ENCODE measurements at regions not wholly inside any gene's neighbourhood (a gene's known extent, or its start where the extent isn't known, plus 50 kb on each side); places are given as distances from the start of the nearest gene placed in this dataset.
"Not testable (repeated sequence)": the region's sequence is repeated elsewhere in the genome, so short reads cannot be mapped to it uniquely, and the experiment has no call there.

GRCh38 chrX:101823236-101823635 is 108.6 kb downstream of the ZMAT1 start:
- DNase-seq (ENCODE audit: low read depth): no peak

DNA sequence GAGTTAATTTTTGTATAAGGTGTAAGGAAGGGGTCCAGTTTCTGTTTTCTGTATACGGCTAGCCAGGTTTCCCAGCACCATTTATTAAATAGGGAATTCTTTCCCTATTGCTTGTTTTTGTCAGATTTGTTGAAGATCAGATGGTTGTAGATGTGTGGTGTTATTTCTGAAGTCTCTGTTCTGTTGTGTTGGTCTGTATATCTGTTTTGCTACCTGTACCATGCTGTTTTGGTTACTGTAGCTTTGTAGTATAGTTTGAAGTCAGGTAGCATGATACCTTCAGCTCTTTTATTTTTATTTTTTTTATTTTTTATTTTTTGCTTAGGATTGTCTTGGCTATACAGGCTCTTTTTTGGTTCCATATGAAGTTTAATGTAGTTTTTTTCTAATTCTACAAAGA is 114.1 kb downstream of the ZMAT1 start:
- not testable (repeated sequence) for DNase-seq (ENCODE audit: low read depth)

DNA sequence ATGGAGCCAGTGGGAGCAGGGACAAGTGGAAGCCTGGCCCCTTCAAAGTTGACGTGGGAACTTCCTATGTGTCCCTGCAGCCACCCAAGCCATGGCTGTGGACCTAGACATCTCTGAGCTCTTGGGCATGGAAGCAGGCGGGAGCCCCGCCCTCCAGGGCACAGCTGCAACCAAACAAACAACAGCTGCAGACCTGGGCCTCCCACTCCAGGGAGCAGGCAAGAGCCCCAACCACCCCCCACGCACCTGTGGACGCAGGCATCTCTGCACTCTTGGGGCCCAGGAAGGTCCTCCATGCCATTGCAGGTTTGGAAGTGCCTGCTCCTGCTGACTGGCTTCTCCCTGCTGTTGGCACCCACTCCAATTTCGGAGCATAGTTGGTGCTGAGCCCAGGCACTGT is 118.6 kb downstream of the ZMAT1 start:
- DNase-seq (ENCODE audit: low read depth): no peak

GRCh38 chrX:101803451-101803850 is 128.4 kb downstream of the ZMAT1 start:
- DNase-seq (ENCODE audit: low read depth): peak; percentile 28

GRCh38 chrX:101799387-101799786 is 132.4 kb downstream of the ZMAT1 start:
- peak; percentile 88 for DNase-seq (ENCODE audit: low read depth)

DNA sequence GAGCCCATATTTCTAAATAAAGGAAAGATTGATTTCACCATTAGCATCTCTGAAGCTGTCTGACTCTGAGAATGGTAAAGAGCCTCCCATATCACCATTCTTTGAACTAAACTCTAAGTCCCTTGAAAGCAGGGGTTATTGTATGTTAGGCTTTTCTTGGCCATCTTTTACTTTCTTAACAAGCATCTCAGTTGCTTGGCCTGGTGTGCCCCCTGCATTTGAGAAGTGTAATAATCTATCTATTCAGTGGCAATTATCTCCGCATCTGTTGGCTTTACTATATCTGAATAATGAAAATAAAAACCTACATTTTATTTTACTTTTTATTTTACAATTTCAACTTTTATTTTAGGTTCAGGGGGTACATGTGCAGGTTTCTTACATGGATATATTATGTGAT is 128.3 kb upstream of the ARMCX2 start:
- no peak for DNase-seq (ENCODE audit: low read depth)

- no peak for DNase-seq (ENCODE audit: low read depth)
Measured at GRCh38 chrX:101785142-101785541, 125.5 kb upstream of the ARMCX2 start.

DNA sequence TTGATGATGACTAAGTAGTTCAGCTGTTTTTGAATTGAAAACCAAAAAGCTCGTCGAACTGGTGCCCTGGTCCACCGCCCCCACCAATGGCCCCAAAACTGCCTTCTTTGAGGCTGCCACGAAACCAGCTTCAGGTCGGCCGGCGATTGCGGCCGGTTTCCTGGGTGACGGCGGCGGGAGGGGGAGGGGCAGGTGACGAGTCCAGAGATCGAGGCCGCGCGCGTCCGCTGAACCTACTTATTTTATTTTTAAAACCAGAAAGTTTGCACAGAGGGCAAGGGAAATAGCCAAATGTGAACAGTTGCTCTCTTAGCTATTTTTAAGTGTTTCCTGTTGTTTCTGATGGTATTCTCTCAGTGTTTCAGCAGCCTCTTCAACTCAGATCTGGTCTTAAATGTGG is 120.8 kb upstream of the ARMCX2 start:
- not testable (repeated sequence) for DNase-seq (ENCODE audit: low read depth)

GRCh38 chrX:101774340-101774739 is 114.7 kb upstream of the ARMCX2 start:
- no peak for DNase-seq (ENCODE audit: low read depth)

GRCh38 chrX:101764538-101764937 is 104.9 kb upstream of the ARMCX2 start:
- peak; percentile 3 for DNase-seq (ENCODE audit: low read depth)

DNA sequence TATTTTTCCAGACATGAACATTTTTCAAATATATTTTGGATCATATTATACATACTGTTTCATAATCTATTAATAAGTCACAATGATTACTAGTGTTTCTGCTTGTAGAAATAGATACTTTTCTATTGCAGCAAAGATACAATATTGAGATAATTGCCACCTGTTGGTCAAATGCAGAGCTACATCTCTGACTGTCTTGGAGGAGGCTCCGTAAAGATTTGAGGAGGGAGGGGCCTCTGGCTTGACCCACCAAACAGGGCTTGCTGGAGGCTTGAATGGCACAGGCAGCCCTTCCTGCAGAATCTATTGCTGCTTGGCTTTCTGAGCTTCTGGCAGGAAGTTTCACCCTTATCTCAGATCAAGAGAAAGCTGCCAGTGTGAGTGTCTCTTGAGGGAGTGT is 99.3 kb upstream of the ARMCX2 start:
- peak; percentile 46 for DNase-seq (ENCODE audit: low read depth)

GRCh38 chrX:101750744-101751143 is 91.1 kb upstream of the ARMCX2 start:
- no peak for DNase-seq (ENCODE audit: low read depth)

DNA sequence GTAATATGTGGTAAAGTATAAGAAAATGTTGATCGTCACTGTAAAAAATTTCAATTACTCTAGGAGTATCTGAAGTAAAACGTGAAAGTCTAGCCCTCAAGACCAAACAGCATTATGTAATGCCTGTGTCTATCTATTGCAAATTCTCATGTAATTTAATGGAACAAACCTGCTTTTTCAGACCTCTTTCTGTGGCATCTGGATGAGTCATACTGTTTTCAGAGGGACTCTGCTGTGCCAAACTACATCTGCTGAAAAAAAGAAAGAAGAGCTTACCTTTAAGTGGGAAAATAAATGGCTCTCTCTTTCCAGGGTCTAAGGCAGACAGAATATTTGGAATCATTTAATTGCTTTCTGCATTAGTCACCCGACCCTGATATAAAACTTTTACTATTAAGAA is 89.8 kb upstream of the ARMCX2 start:
- DNase-seq (ENCODE audit: low read depth): peak; percentile 0

DNA sequence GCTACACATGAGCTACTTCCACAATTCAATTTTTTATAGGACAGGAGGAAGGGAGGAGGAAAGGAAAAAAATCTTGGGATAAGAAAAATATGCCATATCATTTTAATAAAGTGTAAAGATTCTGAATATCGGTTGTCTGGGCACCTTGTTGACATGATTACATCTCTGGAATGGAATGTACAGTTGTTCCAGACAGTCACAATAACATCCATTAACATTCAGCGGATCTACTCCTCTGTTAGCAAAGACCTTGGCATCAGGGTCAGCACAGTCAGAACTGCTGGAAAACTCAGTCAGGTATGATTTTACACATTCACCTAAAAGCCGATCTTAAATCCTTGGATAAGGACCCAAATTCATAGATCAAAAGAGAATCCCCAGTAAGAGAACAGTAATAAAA is 85.4 kb upstream of the ARMCX2 start:
- no peak for DNase-seq (ENCODE audit: low read depth)

DNA sequence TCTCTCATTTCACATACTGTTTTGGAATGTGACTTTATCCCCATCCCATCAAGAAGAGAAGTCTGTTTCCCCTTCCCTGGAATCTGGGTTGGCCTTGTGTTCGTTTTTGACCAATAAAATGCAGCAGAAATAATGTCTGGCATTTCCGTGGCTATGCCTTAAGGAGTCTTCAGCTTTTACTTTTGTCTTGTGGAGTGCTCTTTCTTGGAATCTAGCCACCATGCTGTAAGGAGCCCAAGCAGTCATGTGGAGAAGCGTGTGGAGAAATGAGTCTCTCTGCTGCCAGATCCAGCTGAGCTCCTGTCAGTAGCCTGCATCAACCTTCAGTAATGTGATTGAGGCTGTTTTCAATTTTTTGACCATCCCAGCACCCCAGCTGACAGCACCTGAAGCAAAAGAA is 84.4 kb upstream of the ARMCX2 start:
- peak; percentile 6 for DNase-seq (ENCODE audit: low read depth)

DNA sequence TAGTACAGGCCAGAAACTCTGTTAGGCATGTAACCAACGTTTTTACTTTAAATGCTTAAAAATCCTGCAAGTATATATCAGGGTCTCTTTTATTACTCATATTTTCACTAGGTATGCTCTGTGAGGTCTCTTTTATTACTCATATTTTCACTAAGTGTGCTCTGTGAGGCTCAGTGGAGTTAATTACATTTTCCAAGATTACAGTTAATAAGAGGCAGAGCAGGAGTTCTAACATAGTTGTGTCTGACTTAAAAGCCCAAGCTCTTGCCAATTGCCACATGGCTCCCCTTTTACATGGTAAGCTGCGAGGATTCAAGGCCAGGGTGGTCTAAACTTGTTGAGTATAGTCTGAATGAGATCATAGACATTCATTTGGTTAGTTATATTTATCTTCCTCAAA is 81.0 kb upstream of the ARMCX2 start:
- no peak for DNase-seq (ENCODE audit: low read depth)

- DNase-seq (ENCODE audit: low read depth): not testable (repeated sequence)
Measured at GRCh38 chrX:101738867-101739266, 79.2 kb upstream of the ARMCX2 start.

DNA sequence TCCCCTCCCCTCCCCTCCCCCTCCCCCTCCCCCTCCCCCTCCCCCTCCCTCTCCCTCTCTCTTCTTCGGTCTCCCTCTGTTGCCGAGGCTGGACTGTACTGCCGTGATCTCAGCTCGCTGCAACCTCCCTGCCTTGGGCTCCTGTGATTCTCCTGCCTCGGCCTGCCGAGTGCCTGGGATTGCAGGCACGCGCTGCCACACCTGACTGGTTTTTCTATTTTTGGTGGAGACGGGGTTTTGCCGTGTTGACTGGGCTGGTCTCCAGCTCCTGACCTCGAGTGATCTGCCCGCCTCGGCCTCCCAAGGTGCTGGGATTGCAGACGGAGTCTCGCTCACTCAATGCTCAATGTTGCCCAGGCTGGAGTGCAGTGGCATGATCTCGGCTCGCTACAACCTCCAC is 78.8 kb upstream of the ARMCX2 start:
- not testable (repeated sequence) for DNase-seq (ENCODE audit: low read depth)

DNA sequence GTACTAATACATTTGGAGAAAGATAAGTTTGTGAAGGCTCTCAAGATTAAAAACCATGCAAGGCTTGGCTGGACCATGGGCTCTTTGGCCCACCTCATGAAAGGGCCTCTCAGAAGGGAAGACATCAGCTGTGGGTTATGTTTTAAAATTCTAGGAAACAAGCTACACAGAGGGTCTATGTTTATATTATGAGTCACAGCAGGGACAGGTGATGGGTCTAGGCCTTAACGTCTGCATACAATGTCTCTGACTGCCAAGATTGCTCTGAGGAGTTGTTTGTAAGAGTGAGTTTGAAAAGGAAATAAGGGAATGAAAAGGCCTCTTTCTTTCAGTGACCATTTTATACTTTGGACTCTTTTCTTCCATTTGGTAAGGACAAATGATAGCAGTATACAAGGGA is 77.0 kb upstream of the ARMCX2 start:
- DNase-seq (ENCODE audit: low read depth): no peak

DNA sequence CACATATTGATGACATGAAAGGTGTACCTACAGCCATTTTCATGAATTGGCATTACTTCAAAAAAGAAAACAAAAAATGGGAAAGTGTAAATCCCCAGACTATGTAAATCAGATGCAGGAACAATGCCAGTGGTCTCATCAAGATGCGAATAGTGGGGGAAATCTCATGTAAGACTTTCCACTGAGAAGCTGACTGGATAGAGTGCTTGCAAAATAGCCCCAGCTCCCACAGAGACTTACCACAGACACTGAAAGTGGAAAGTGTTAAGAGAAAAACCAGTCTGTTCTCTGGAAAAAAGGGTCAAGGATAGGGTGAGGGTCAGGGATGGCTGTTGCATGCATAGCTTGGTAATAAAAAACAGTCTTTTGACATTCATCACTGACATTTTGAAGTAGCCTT is 73.2 kb upstream of the ARMCX2 start:
- no peak for DNase-seq (ENCODE audit: low read depth)

GRCh38 chrX:101729986-101730385 is 70.3 kb upstream of the ARMCX2 start:
- DNase-seq (ENCODE audit: low read depth): no peak
